ENCODE measurements at regions not wholly inside any gene's neighbourhood (a gene's known extent, or its start where the extent isn't known, plus 50 kb on each side); places are given as distances from the start of the nearest gene placed in this dataset.

DNA sequence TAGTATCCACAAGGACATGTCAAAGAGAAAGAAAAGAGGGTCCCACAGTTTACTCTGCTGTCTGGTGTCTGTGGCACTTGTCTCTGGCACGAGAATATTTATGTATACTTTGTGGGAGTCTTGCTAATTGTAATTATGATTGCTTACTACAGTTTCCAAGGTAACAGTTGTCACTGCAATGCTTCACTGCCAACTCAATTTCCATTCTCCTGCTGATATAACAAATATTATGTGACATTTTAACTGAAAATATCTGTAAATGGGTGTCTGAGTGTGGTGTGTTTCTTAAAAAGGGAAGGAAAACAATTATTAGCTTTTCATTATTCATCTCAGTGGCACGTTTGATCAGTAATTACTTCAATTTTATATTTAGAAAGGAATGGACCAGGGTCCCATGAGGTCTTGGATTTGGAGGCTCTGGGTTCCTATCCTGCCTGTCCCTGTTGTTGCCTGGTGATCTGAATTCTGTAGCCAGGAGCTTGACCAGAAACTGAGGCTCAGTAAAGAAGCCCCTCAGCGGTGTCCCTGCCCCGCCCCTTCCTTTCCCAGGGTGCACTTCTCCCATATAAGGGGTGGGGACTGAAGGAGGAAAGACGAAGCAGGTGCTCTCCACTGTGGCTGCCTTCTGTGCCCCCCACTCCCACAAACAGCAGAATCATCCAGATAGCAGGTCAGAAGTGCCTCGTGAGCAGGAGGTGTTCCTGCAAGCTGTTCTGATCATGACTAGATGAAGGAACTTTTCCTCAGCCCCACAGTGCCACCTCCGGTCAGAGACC is 137.3 kb upstream of the KIF2A start (continued):
- TF ChIP-seq, protein P1, sequence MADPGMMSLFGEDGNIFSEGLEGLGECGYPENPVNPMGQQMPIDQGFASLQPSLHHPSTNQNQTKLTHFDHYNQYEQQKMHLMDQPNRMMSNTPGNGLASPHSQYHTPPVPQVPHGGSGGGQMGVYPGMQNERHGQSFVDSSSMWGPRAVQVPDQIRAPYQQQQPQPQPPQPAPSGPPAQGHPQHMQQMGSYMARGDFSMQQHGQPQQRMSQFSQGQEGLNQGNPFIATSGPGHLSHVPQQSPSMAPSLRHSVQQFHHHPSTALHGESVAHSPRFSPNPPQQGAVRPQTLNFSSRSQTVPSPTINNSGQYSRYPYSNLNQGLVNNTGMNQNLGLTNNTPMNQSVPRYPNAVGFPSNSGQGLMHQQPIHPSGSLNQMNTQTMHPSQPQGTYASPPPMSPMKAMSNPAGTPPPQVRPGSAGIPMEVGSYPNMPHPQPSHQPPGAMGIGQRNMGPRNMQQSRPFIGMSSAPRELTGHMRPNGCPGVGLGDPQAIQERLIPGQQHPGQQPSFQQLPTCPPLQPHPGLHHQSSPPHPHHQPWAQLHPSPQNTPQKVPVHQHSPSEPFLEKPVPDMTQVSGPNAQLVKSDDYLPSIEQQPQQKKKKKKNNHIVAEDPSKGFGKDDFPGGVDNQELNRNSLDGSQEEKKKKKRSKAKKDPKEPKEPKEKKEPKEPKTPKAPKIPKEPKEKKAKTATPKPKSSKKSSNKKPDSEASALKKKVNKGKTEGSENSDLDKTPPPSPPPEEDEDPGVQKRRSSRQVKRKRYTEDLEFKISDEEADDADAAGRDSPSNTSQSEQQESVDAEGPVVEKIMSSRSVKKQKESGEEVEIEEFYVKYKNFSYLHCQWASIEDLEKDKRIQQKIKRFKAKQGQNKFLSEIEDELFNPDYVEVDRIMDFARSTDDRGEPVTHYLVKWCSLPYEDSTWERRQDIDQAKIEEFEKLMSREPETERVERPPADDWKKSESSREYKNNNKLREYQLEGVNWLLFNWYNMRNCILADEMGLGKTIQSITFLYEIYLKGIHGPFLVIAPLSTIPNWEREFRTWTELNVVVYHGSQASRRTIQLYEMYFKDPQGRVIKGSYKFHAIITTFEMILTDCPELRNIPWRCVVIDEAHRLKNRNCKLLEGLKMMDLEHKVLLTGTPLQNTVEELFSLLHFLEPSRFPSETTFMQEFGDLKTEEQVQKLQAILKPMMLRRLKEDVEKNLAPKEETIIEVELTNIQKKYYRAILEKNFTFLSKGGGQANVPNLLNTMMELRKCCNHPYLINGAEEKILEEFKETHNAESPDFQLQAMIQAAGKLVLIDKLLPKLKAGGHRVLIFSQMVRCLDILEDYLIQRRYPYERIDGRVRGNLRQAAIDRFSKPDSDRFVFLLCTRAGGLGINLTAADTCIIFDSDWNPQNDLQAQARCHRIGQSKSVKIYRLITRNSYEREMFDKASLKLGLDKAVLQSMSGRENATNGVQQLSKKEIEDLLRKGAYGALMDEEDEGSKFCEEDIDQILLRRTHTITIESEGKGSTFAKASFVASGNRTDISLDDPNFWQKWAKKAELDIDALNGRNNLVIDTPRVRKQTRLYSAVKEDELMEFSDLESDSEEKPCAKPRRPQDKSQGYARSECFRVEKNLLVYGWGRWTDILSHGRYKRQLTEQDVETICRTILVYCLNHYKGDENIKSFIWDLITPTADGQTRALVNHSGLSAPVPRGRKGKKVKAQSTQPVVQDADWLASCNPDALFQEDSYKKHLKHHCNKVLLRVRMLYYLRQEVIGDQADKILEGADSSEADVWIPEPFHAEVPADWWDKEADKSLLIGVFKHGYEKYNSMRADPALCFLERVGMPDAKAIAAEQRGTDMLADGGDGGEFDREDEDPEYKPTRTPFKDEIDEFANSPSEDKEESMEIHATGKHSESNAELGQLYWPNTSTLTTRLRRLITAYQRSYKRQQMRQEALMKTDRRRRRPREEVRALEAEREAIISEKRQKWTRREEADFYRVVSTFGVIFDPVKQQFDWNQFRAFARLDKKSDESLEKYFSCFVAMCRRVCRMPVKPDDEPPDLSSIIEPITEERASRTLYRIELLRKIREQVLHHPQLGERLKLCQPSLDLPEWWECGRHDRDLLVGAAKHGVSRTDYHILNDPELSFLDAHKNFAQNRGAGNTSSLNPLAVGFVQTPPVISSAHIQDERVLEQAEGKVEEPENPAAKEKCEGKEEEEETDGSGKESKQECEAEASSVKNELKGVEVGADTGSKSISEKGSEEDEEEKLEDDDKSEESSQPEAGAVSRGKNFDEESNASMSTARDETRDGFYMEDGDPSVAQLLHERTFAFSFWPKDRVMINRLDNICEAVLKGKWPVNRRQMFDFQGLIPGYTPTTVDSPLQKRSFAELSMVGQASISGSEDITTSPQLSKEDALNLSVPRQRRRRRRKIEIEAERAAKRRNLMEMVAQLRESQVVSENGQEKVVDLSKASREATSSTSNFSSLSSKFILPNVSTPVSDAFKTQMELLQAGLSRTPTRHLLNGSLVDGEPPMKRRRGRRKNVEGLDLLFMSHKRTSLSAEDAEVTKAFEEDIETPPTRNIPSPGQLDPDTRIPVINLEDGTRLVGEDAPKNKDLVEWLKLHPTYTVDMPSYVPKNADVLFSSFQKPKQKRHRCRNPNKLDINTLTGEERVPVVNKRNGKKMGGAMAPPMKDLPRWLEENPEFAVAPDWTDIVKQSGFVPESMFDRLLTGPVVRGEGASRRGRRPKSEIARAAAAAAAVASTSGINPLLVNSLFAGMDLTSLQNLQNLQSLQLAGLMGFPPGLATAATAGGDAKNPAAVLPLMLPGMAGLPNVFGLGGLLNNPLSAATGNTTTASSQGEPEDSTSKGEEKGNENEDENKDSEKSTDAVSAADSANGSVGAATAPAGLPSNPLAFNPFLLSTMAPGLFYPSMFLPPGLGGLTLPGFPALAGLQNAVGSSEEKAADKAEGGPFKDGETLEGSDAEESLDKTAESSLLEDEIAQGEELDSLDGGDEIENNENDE (IDR thresholded peaks at IDR 0.05; ENCODE audit: insufficient replicate concordance, low read length) = no peak
- TF ChIP-seq POU5F1 (IDR thresholded peaks at IDR 0.05; ENCODE audit: low read depth, low read length) = no peak
- no peak for TF ChIP-seq TAF7 (optimal IDR thresholded peaks at IDR 0.05; ENCODE audit: borderline replicate concordance, low read depth, low read length)
